ENCODE measurements at regions not wholly inside any gene's neighbourhood (a gene's known extent, or its start where the extent isn't known, plus 50 kb on each side); places are given as distances from the start of the nearest gene placed in this dataset.

GRCh38 chrX:40424259-40424658, 156.5 kb upstream of the ATP6AP2 start:
- intact Hi-C loops (cut with DNase I, micrococcal nuclease): no loop called here
- DNase-seq (no peak), ATAC-seq (no peak)

DNA sequence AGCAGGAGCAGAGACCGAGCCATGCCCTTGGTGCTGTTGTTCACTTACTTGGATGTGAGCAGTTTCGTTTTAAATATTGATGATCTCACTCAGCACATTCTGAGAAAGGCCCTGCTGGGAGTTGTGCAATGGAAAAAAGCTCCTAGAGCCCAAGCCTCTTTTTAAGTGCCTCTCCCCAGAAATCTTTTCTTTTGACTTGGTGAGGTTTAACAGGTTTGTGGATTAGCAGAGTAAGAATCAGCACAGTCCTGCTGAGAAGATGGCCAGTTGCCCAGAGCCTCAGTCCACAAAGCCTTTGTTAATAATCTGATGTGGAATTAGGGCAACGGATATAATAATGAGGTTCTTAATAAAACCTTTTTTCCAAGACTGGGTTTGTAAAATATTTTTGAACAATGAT, 157.5 kb upstream of the ATP6AP2 start:
- no peak for DNase-seq
- intact Hi-C loops (cut with DNase I, micrococcal nuclease): no loop called here
- no peak for ATAC-seq

GRCh38 chrX:40422021-40422420, 158.7 kb upstream of the ATP6AP2 start:
- ATAC-seq (no peak), DNase-seq (no peak)
- intact Hi-C loops (cut with DNase I, micrococcal nuclease): no loop called here

DNA sequence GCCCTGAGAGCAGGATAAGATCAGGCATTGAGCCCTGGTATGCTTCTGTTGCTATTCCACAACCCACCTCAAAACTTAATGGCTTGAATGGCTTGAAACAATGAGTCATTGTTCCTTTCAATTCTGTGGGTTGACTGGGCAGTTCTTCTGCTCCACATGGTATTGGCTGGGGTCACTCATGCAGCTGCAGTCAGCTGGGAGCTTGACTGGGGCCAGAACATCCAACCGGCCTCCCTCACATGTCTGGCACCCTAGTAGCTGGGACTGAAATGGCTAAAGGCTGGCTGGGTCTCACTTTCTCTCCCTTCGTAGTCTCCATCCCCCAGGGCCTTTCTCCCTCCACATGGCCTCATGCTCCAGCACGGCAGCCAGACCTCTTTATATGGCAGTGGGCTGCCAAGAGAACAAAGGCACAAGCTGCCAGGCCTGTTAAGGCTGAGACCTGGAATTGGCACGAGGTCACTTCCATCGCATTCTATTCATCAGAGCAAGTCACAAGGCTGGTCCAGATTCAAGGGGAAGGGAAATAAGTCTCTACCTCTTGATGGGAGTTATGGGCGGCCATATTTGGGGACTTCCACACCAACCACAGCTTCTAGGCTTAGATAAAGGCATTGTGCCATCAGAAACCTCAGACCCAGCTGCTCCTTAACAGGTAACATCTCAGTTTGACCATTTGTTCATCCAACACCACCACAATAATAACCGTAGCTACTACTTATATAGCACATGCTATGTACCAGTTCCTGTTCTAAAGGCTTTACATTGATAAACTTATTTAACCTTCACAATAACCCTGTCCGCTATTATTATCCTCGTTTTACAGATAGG, 159.7 kb upstream of the ATP6AP2 start:
- ATAC-seq: no peak
- intact Hi-C loops (cut with DNase I, micrococcal nuclease): no loop called here
- DNase-seq: no peak

DNA sequence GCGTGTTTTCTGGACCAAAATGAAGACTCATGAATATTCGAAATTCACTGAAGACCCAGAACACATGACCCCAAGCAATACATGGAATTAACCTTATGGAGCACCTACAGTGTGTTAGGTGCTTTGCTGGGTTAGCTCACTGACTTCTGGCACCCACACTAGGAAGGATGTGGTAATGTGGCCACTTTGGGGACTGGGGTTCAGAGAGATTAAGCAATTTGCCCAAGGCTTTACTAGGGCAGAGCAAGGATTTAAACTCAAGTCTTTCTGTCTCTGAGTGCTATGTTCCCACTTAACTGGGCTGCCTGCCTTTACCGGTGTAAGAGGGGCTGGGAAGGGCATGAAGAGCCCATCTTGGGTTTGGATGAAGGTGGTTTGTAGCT, 162.0 kb upstream of the ATP6AP2 start:
- ATAC-seq: no peak
- DNase-seq: no peak
- intact Hi-C loops (cut with DNase I, micrococcal nuclease): no loop called here

- ATAC-seq (no peak), DNase-seq (no peak)
- intact Hi-C loops (cut with DNase I, micrococcal nuclease): no loop called here
Observed at GRCh38 chrX:40418146-40418812, 162.5 kb upstream of the ATP6AP2 start.

- intact Hi-C loops (cut with DNase I, micrococcal nuclease): no loop called here
- ATAC-seq: no peak
- DNase-seq: peak in 1 of 2 donors; percentile 28
Observed at GRCh38 chrX:40415675-40416074, 165.1 kb upstream of the ATP6AP2 start.

- intact Hi-C loops (cut with DNase I, micrococcal nuclease): no loop called here
- ATAC-seq (no peak), DNase-seq (no peak)
Observed at GRCh38 chrX:40414335-40414734, 166.4 kb upstream of the ATP6AP2 start.

GRCh38 chrX:40411340-40412111, 169.2 kb upstream of the ATP6AP2 start:
- ATAC-seq (no peak), DNase-seq (no peak)
- intact Hi-C loops (cut with DNase I, micrococcal nuclease): no loop called here

DNA sequence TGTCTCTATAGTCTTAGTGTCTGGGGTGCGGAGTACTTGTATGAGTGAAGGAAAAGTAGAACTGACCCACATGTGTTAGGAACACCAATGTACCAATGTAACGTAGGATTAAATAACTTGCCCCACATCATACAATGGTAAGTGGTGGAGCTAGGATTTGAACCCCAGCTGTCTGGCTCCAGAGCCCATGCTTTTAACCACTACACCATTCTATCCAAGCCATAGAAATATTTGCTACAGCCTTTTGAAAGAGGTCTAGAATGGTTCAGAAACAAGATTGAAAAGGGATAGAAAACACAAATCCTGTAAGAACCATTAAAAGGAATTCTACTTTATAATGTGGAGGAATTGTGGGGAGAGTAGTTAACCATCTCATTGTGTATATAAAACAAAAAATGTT, 169.9 kb upstream of the ATP6AP2 start:
- intact Hi-C loops (cut with DNase I, micrococcal nuclease): no loop called here
- DNase-seq (no peak), ATAC-seq (no peak)

DNA sequence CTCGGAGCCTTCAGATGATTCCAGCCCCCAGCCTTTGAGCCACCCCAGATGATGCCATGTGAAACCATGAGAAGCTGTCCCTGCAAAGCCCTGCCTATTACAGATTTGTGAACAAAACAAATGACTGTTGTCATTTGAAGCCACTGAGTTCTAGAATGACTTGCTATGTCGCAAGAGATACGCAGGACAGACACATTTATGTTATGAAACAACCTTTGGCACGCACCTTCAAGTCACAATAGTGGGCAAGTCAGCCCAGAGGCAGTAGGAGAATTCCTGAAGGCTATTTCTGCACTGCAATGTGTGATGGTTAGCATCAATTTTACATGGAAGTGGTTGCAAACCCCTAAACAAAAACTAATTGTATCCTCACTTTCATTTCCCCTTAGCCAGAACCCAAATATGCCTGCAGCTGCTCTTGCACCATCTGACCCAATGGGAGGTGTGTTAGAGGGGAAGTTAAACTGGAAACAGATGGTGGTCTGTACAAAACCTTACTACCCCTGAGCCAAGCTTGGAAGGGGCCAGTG, 174.4 kb upstream of the ATP6AP2 start:
- ATAC-seq (no peak), DNase-seq (no peak)
- intact Hi-C loops (cut with DNase I, micrococcal nuclease): no loop called here

GRCh38 chrX:40405399-40405798, 175.4 kb upstream of the ATP6AP2 start:
- ATAC-seq: no peak
- no peak for DNase-seq
- intact Hi-C loops (cut with DNase I, micrococcal nuclease): no loop called here

GRCh38 chrX:40403757-40404156, 177.0 kb upstream of the ATP6AP2 start:
- no peak for ATAC-seq
- intact Hi-C loops (cut with DNase I, micrococcal nuclease): no loop called here
- no peak for DNase-seq

DNA sequence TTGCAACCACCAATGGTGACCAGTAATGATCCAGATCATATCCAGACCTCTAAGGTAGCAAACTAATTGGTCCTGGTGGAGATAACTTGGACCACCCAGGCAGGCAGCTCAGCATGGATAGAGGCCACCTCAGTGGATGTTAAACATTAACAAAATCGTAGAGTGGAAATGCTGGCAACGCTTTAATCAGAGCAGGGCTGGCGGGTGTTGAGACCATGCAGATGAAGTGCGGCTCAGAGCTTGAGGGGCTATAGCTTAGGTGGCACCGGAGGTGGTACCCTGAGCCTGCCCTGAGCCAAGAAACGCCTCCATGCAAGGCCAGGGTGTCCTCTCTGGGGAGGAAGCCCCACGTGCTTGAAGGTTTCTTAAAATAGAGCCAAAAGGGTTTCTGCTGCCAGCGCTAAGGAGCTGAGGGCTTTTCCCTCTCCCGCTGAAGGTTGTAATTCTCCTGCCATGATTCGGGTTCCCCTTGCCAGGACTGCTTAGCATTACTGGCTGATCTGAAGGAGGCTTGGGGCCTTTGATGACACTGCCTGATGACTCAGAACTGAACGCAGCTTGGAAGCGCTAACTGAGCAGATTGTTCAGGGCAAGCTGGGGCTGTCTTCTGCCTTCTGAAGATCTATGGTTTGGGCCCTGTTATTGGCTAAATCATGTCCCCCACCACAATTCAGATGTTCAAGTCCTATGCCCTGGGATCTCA, 177.8 kb upstream of the ATP6AP2 start:
- DNase-seq (peak; percentile 15 to 41), ATAC-seq (peak; percentile 39)
- intact Hi-C loops (cut with DNase I, micrococcal nuclease): no loop called here

GRCh38 chrX:40395102-40395501, 185.7 kb upstream of the ATP6AP2 start:
- DNase-seq (no peak), ATAC-seq (no peak)
- intact Hi-C loops (cut with DNase I, micrococcal nuclease): no loop called here

DNA sequence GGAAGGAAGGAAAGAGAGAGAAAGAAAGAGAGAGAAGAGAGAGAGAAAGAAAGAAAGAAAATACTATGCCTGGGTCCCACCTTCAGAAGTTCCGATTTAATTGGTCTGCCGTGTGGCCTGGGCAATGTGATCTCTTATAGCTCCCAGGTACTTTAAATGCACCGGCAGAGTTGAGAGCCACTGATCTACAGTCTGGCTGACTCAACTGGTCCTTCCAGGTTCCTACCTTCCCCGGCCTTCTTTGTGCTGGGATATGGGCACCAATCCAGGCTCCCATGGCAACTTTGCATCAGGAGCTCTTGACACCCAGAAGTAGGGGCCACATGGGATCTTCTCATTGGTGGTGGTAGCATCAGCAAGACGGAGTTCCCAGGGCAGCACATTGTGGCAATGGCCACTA, 186.5 kb upstream of the ATP6AP2 start:
- DNase-seq (no peak), ATAC-seq (no peak)
- intact Hi-C loops (cut with DNase I, micrococcal nuclease): no loop called here

GRCh38 chrX:40392599-40392998, 188.2 kb upstream of the ATP6AP2 start:
- intact Hi-C loops (cut with DNase I, micrococcal nuclease): no loop called here
- no peak for ATAC-seq
- no peak for DNase-seq

- intact Hi-C loops (cut with DNase I, micrococcal nuclease): no loop called here
- ATAC-seq (no peak), DNase-seq (no peak)
Observed at GRCh38 chrX:40391662-40392061, 189.1 kb upstream of the ATP6AP2 start.

DNA sequence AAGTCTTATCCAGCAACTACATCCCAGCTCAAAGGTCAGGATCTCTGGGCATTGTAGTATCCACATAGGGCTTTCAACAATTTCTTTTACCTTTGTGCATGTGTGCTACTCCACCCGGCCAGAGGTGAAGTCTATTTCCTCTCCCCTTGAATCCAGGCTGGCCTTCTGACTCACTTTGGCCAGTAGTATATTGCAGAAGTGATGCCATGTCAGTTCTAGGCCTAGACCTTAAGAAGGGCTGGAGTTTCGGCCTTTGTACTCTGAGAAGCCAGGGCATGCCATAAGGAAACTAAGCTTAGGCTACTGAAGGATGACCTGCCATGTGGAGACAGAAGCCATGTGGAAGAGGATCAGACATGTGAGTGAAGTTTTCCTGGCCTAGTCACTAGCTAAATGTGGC, 191.2 kb upstream of the ATP6AP2 start:
- no peak for DNase-seq
- peak; percentile 84 for ATAC-seq

More for the DNA sequence above, 191.2 kb upstream of the ATP6AP2 start:
- intact Hi-C loops (cut with DNase I, micrococcal nuclease): no loop called here
